HEK293T (cell line): ENCODE measurements at regions not wholly inside any gene's neighbourhood (a gene's known extent, or its start where the extent isn't known, plus 50 kb on each side); places are given as distances from the start of the nearest gene placed in this dataset.

ENCODE experiments used
- BHLHE40 ChIP-seq: fragments of 450-650 bp; IDR thresholded peaks from 2 replicates; pipeline ENCODE4 v1.6.1; 2016; ENCODE audit warnings: mild to moderate bottlenecking, moderate library complexity, borderline replicate concordance
- CTBP1 ChIP-seq: fragments of 450-650 bp; IDR thresholded peaks from 2 replicates; pipeline ENCODE4 v1.6.1; 2016; ENCODE audit warnings: borderline replicate concordance
- FOXA1 ChIP-seq: fragments of 450-650 bp; IDR thresholded peaks from 2 replicates; pipeline ENCODE4 v1.6.1; 2016; ENCODE audit warnings: mild to moderate bottlenecking
- FOXK2 ChIP-seq: fragments of 450-650 bp; IDR thresholded peaks from 2 replicates; pipeline ENCODE4 v1.6.1; 2016; ENCODE audit warnings: mild to moderate bottlenecking
- FOXM1 ChIP-seq: fragments of 450-650 bp; IDR thresholded peaks from 2 replicates; pipeline ENCODE4 v1.6.1; 2017; ENCODE audit warnings: mild to moderate bottlenecking, borderline replicate concordance
- NFRKB ChIP-seq: fragments of 450-650 bp; IDR thresholded peaks from 2 replicates; pipeline ENCODE4 v1.6.1; 2016; ENCODE audit warnings: mild to moderate bottlenecking, moderate library complexity
- SP1 ChIP-seq: fragments of 450-650 bp; IDR thresholded peaks from 2 replicates; pipeline ENCODE4 v1.6.1; 2017
- SUZ12 ChIP-seq: fragments of 450-650 bp; IDR thresholded peaks from 2 replicates; pipeline ENCODE4 v1.6.1; 2016; ENCODE audit warnings: mild to moderate bottlenecking
- TARDBP ChIP-seq: fragments of 450-650 bp; IDR thresholded peaks from 2 replicates; pipeline ENCODE4 v1.6.1; 2016

GRCh38 chr22:49500942-49501395, 326.7 kb downstream of the BRD1 start:
- TF ChIP-seq NFRKB = no peak
- TF ChIP-seq FOXK2 = no peak
- TF ChIP-seq CTBP1 = peak; percentile 50; the same call in 1 of the 2 replicates
- no peak for TF ChIP-seq FOXA1
- TF ChIP-seq SUZ12 = no peak
- no peak for TF ChIP-seq BHLHE40
- no peak for TF ChIP-seq FOXM1
- no peak for TF ChIP-seq SP1
- no peak for TF ChIP-seq TARDBP
